Mesodermal cell (in vitro differentiated cells): ENCODE measurements at regions not wholly inside any gene's neighbourhood (a gene's known extent, or its start where the extent isn't known, plus 50 kb on each side); places are given as distances from the start of the nearest gene placed in this dataset.

Experiments
- H3K27ac ChIP-seq: 2 replicates; pipeline ENCODE4 v1.7.0; 2013; ENCODE audit warnings: mild to moderate bottlenecking, low read depth, low read length, moderate library complexity; ENCODE audit not compliant: severe bottlenecking
- H3K36me3 ChIP-seq: 2 replicates; pipeline ENCODE4 v1.7.1; 2013; ENCODE audit warnings: mild to moderate bottlenecking, low read length, moderate library complexity; ENCODE audit not compliant: control insufficient read depth, insufficient read depth
- H3K4me1 ChIP-seq: one replicate; pipeline ENCODE4 v1.7.1; 2013; ENCODE audit warnings: mild to moderate bottlenecking, low read length; ENCODE audit not compliant: insufficient read depth, control insufficient read depth, poor library complexity, severe bottlenecking
- H3K4me3 ChIP-seq: 2 replicates; pipeline ENCODE4 v1.7.0; 2013; ENCODE audit warnings: low read length, control low read depth, mild to moderate bottlenecking; ENCODE audit not compliant: insufficient read depth, poor library complexity, severe bottlenecking; ENCODE audit errors: extremely low read depth
- H3K9me3 ChIP-seq: 2 replicates; pipeline ENCODE4 v1.7.1; 2013; ENCODE audit warnings: mild to moderate bottlenecking, low read length, moderate library complexity; ENCODE audit not compliant: control insufficient read depth
- WGBS, 2 experiments: methylation state at CpG; one replicate each; pipeline ENCODE4 v1.1.5; 2013; ENCODE audit warnings: missing lambda C conversion rate in 2 of 2; ENCODE audit not compliant: insufficient coverage in 2 of 2; 5-methylcytosine and 5-hydroxymethylcytosine counted together

- H3K9me3 ChIP-seq, result no peaks in the 10 kb centered on the region
- H3K27ac ChIP-seq, result peak overlapping the region; percentile 18
- H3K36me3 ChIP-seq, result no peaks in the 10 kb centered on the region
- H3K4me3 ChIP-seq, result no peak overlapping the region
- no CpG with 5 or more reads among the region's 1 CpG for WGBS, 2 experiments
- no peaks in the 10 kb centered on the region for H3K4me1 ChIP-seq
These were observed 315.4 kb downstream of the DIPK2A start for GRCh38 chr3:144287001-144287400.

GRCh38 chr3:144289057-144289456 is 317.4 kb downstream of the DIPK2A start:
- Histone ChIP-seq H3K36me3 (no peaks in the 10 kb centered on the region), H3K27ac (no peak overlapping the region), H3K4me1 (no peaks in the 10 kb centered on the region), H3K4me3 (no peak overlapping the region), H3K9me3 (no peaks in the 10 kb centered on the region)
- whole genome bisulfite sequencing, 2 experiments, result 88 to 100% methylated on average over 1 of the region's 3 CpGs

- no peak overlapping the region for H3K27ac ChIP-seq
- no peak overlapping the region for H3K4me3 ChIP-seq
- no peaks in the 10 kb centered on the region for H3K36me3 ChIP-seq
- no CpG with 5 or more reads among the region's 2 CpGs for WGBS, 2 experiments
- H3K9me3 ChIP-seq, result no peaks in the 10 kb centered on the region
- H3K4me1 ChIP-seq, result no peaks in the 10 kb centered on the region
These were observed 323.3 kb downstream of the DIPK2A start for GRCh38 chr3:144294659-144295538.

GRCh38 chr3:144295613-144296012 is 324.0 kb downstream of the DIPK2A start:
- H3K9me3 ChIP-seq, result no peaks in the 10 kb centered on the region
- H3K36me3 ChIP-seq, result no peaks in the 10 kb centered on the region
- H3K4me1 ChIP-seq, result no peaks in the 10 kb centered on the region
- WGBS, 2 experiments, result 83 to 100% methylated on average over 2 of the region's 3 CpGs
- H3K4me3 ChIP-seq, result no peak overlapping the region
- H3K27ac ChIP-seq, result no peak overlapping the region

- H3K9me3 ChIP-seq, result no peaks in the 10 kb centered on the region
- H3K36me3 ChIP-seq, result no peaks in the 10 kb centered on the region
- no peaks in the 10 kb centered on the region for H3K4me1 ChIP-seq
- H3K4me3 ChIP-seq, result no peak overlapping the region
- no peak overlapping the region for H3K27ac ChIP-seq
These were observed 325.2 kb downstream of the DIPK2A start for GRCh38 chr3:144296808-144297207.

- Histone ChIP-seq H3K4me3 (no peak overlapping the region), H3K36me3 (no peaks in the 10 kb centered on the region), H3K4me1 (no peaks in the 10 kb centered on the region), H3K27ac (no peak overlapping the region), H3K9me3 (no peaks in the 10 kb centered on the region)
- no CpG with 5 or more reads among the region's 1 CpG for WGBS, 2 experiments
These were observed 330.2 kb downstream of the DIPK2A start for GRCh38 chr3:144301863-144302262.

GRCh38 chr3:144307951-144308350 is 336.3 kb downstream of the DIPK2A start:
- no peaks in the 10 kb centered on the region for H3K4me1 ChIP-seq
- no peak overlapping the region for H3K27ac ChIP-seq
- 88 to 100% methylated on average over 1 to 3 of the region's 3 CpGs for WGBS, 2 experiments
- H3K4me3 ChIP-seq, result no peak overlapping the region
- no peaks in the 10 kb centered on the region for H3K36me3 ChIP-seq
- H3K9me3 ChIP-seq, result no peaks in the 10 kb centered on the region

- no peak overlapping the region for H3K27ac ChIP-seq
- H3K9me3 ChIP-seq, result no peaks in the 10 kb centered on the region
- H3K36me3 ChIP-seq, result no peaks in the 10 kb centered on the region
- no peaks in the 10 kb centered on the region for H3K4me1 ChIP-seq
- H3K4me3 ChIP-seq, result no peak overlapping the region
- no CpG with 5 or more reads among the region's 3 CpGs for WGBS, 2 experiments
These were observed 336.8 kb downstream of the DIPK2A start for GRCh38 chr3:144308396-144308795.

- WGBS, 2 experiments, result 0% methylated on average over 1 of the region's 3 CpGs; no CpG with 5 or more reads in 1 of the 2 experiments
- no peak overlapping the region for H3K4me3 ChIP-seq
- H3K9me3 ChIP-seq, result no peaks in the 10 kb centered on the region
- H3K4me1 ChIP-seq, result no peaks in the 10 kb centered on the region
- H3K36me3 ChIP-seq, result no peaks in the 10 kb centered on the region
- no peak overlapping the region for H3K27ac ChIP-seq
These were observed 341.1 kb downstream of the DIPK2A start for GRCh38 chr3:144312702-144313101.

DNA sequence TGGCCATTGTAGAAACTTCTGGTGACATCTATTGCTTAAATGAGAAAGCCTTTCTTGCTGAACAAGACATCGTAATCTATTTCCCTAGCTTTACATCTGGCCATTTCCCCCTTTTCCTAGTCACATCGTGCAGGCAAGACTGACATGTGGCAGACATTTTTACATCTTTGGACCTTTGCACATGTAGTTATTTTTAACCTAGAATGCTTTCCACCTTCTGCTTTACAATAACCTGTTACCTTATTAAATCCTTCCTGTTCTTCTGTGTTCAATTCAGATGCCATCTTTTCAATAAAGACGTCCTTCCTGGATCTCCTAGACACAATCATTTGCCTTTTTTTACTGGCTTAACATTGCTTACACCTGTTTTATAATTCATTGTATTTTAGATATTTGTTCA is 343.3 kb downstream of the DIPK2A start:
- H3K36me3 ChIP-seq, result no peaks in the 10 kb centered on the region
- H3K4me3 ChIP-seq, result no peak overlapping the region
- 94% methylated on average over 2 of the region's 3 CpGs for WGBS, 2 experiments
- no peaks in the 10 kb centered on the region for H3K9me3 ChIP-seq
- no peak overlapping the region for H3K27ac ChIP-seq
- H3K4me1 ChIP-seq, result no peaks in the 10 kb centered on the region

DNA sequence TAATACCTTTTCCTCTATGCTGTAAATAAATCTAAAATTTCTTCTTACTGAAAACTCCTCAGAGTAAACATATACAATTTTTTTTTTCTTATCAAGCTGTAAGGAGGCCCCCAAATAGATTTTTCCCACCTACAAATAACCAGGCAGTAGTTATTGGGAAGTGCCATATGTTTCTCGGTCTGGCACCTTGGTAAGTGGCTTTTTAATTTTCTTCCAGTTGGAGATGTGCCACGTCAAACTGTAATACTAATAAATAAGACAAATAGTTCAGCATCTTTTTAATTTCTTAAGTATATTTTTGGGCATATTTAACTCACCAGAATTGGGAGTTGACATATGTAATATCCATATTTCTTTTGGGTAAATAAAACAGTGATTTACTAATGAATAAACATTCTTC is 346.3 kb downstream of the DIPK2A start:
- no peaks in the 10 kb centered on the region for H3K36me3 ChIP-seq
- H3K4me3 ChIP-seq, result no peak overlapping the region
- peaks cover 3% of the 10 kb centered on the region for H3K4me1 ChIP-seq
- H3K27ac ChIP-seq, result no peak overlapping the region
- no peaks in the 10 kb centered on the region for H3K9me3 ChIP-seq
- no CpG with 5 or more reads among the region's 2 CpGs for WGBS, 2 experiments
